ENCODE measurements at regions not wholly inside any gene's neighbourhood (a gene's known extent, or its start where the extent isn't known, plus 50 kb on each side); places are given as distances from the start of the nearest gene placed in this dataset.

- TF ChIP-seq POLR2AphosphoS5 (IDR thresholded peaks at IDR 0.05) (no peak), CTCF (IDR thresholded peaks at IDR 0.05) (no peak)
These were observed 1198.9 kb upstream of the PCDH7 start for GRCh38 chr4:29521281-29521680.
